Fibroblast of lung (primary cell): ENCODE measurements at regions not wholly inside any gene's neighbourhood (a gene's known extent, or its start where the extent isn't known, plus 50 kb on each side); places are given as distances from the start of the nearest gene placed in this dataset.

Source experiments
- CTCF ChIP-seq, 2 donors: IDR thresholded peaks in 1 of 2; conservative IDR thresholded peaks in 1 of 2; 1 replicate in 1 of 2; 2 replicates in 1 of 2; pipeline ENCODE4 v1.5.1; 2011 to 2012; ENCODE audit warnings: low read length in 2 of 2, control low read depth in 1 of 2, inconsistent platforms in 1 of 2, low read depth in 1 of 2, mild to moderate bottlenecking in 1 of 2
- EZH2 ChIP-seq: IDR thresholded peaks from 2 replicates; pipeline ENCODE4 v1.5.1; 2012; ENCODE audit warnings: low read length, control low read depth, mild to moderate bottlenecking; ENCODE audit errors: missing control alignments

- TF ChIP-seq CTCF (conservative IDR thresholded peaks at IDR 0.05 in 1 of 2, IDR thresholded peaks at IDR 0.05 in 1 of 2; ENCODE audit: low read depth in 1 of 2, low read length in 2 of 2) (no peak), EZH2 (no peak)
These were observed 264.0 kb upstream of the PLEKHG7 start for GRCh38 chr12:92438641-92439419.
